K562 (cell line): ENCODE measurements at regions not wholly inside any gene's neighbourhood (a gene's known extent, or its start where the extent isn't known, plus 50 kb on each side); places are given as distances from the start of the nearest gene placed in this dataset.

ENCODE experiments used
- CREM ChIP-seq: IDR thresholded peaks from 2 replicates; pipeline ENCODE4 v1.6.1; 2014; ENCODE audit warnings: antibody characterized with exemption, low read depth
- HNRNPL ChIP-seq: fragments of 200-400 bp; formaldehyde crosslinking; IDR thresholded peaks from 2 replicates; pipeline ENCODE4 v1.6.1; 2017; ENCODE audit warnings: low read depth, mild to moderate bottlenecking, low read length
- MYC ChIP-seq, 2 experiments: fragments of 250-450 bp in 1 of 2; sonication (Bioruptor Pico) in 1 of 2; IDR thresholded peaks; 2 replicates each; pipeline versions ENCODE4 v1.5.1 to v1.6.1; 2012 to 2021; ENCODE audit warnings: low read depth in 2 of 2, borderline replicate concordance in 1 of 2, improper control_type of control experiment in 1 of 2, low read length in 1 of 2, mild to moderate bottlenecking in 1 of 2, moderate library complexity in 1 of 2
- NFE2L1 ChIP-seq: fragments of 450-650 bp; IDR thresholded peaks from 2 replicates; pipeline ENCODE4 v1.6.1; 2016; ENCODE audit warnings: missing genetic modification characterization, low read depth, mild to moderate bottlenecking, missing compliant biosample characterization, moderate library complexity, borderline replicate concordance
- POLR2AphosphoS5 ChIP-seq: IDR thresholded peaks from 2 replicates; pipeline ENCODE4 v1.6.1; 2011; ENCODE audit warnings: mild to moderate bottlenecking, low read depth, low read length, moderate library complexity; ENCODE audit not compliant: control insufficient read depth, insufficient read depth
- SMARCA4 ChIP-seq: fragments of 450-650 bp; IDR thresholded peaks from 2 replicates; pipeline ENCODE4 v1.6.1; 2016
- TOE1 ChIP-seq, 2 experiments: fragments of 450-650 bp in 1 of 2; sonication (generic) in 1 of 2; formaldehyde crosslinking in 1 of 2; IDR thresholded peaks; 2 replicates each; pipeline versions ENCODE4 v1.7.1 to v1.8.0; 2016 to 2022; ENCODE audit warnings: borderline replicate concordance in 2 of 2, mild to moderate bottlenecking in 2 of 2, antibody characterized with exemption in 1 of 2, inconsistent platforms in 1 of 2, low read depth in 1 of 2, missing genetic modification reagents in 1 of 2, moderate library complexity in 1 of 2
- TF ChIP-seq, protein P1 (sequence below), 3 experiments: IDR thresholded peaks in 2 of 3; conservative IDR thresholded peaks in 1 of 3; 2 replicates each; pipeline ENCODE4 v1.5.1; 2011 to 2012; ENCODE audit warnings: low read length in 3 of 3, mild to moderate bottlenecking in 3 of 3, control low read depth in 2 of 3, improper control_type of control experiment in 1 of 3, inconsistent platforms in 1 of 3, low read depth in 1 of 3, mixed read lengths in 1 of 3, moderate library complexity in 1 of 3; ENCODE audit not compliant: insufficient read depth in 2 of 3
- TF ChIP-seq, protein P2 (sequence below): sonication (generic); formaldehyde crosslinking; IDR thresholded peaks from 2 replicates; pipeline ENCODE4 v1.8.1; 2022; ENCODE audit warnings: missing genetic modification reagents

DNA sequence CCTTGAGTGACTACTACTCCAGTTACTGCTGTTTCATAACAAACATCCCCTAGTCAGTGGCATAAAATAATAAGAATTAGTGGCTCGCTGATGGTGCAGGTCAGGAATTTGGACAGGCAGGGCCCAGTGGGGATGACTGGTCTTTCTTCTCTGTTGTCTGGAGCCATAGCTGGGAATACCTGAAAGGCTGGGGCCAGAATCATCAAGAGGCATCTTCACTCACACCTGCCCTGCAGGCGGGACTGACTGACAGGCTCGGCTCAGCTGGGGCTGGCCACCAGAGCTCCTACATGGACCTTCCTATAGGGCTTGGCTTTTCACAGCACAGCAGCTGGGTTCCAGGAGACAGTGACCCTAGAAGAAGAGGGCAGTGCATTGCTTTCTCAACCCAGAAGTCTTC lies 148.8 kb upstream of the ATP10A start:
- TF ChIP-seq CREM (no peak), HNRNPL (no peak), SMARCA4 (no peak), POLR2AphosphoS5 (no peak), NFE2L1 (no peak), TOE1 (IDR thresholded peaks at IDR 0.05; ENCODE audit: borderline replicate concordance) (no peak), TOE1 (CRISPR knock-in tag; IDR thresholded peaks at IDR 0.05; ENCODE audit: borderline replicate concordance, low read depth) (no peak), MYC (IDR thresholded peaks at IDR 0.05; ENCODE audit: low read depth, low read length) (no peak), MYC (CRISPR knock-in tag; IDR thresholded peaks at IDR 0.05; ENCODE audit: borderline replicate concordance, low read depth) (no peak)
- TF ChIP-seq, protein P1, sequence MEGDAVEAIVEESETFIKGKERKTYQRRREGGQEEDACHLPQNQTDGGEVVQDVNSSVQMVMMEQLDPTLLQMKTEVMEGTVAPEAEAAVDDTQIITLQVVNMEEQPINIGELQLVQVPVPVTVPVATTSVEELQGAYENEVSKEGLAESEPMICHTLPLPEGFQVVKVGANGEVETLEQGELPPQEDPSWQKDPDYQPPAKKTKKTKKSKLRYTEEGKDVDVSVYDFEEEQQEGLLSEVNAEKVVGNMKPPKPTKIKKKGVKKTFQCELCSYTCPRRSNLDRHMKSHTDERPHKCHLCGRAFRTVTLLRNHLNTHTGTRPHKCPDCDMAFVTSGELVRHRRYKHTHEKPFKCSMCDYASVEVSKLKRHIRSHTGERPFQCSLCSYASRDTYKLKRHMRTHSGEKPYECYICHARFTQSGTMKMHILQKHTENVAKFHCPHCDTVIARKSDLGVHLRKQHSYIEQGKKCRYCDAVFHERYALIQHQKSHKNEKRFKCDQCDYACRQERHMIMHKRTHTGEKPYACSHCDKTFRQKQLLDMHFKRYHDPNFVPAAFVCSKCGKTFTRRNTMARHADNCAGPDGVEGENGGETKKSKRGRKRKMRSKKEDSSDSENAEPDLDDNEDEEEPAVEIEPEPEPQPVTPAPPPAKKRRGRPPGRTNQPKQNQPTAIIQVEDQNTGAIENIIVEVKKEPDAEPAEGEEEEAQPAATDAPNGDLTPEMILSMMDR (IDR thresholded peaks at IDR 0.05 in 2 of 3, conservative IDR thresholded peaks at IDR 0.05 in 1 of 3; ENCODE audit: insufficient read depth in 2 of 3, low read depth in 1 of 3, low read length in 3 of 3) = no peak
- TF ChIP-seq, protein P2, sequence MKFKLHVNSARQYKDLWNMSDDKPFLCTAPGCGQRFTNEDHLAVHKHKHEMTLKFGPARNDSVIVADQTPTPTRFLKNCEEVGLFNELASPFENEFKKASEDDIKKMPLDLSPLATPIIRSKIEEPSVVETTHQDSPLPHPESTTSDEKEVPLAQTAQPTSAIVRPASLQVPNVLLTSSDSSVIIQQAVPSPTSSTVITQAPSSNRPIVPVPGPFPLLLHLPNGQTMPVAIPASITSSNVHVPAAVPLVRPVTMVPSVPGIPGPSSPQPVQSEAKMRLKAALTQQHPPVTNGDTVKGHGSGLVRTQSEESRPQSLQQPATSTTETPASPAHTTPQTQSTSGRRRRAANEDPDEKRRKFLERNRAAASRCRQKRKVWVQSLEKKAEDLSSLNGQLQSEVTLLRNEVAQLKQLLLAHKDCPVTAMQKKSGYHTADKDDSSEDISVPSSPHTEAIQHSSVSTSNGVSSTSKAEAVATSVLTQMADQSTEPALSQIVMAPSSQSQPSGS (CRISPR knock-in tag) = no peak
